PC-3 (cell line): ENCODE measurements at regions not wholly inside any gene's neighbourhood (a gene's known extent, or its start where the extent isn't known, plus 50 kb on each side); places are given as distances from the start of the nearest gene placed in this dataset.

ENCODE experiments used
- EZH2 ChIP-seq: fragments of 300-600 bp; sonication (generic); IDR thresholded peaks from one replicate; pipeline ENCODE4 v1.6.1; 2017; ENCODE audit warnings: antibody characterized with exemption, mild to moderate bottlenecking, low read length; ENCODE audit not compliant: unreplicated experiment
- EZH2phosphoT487 ChIP-seq: fragments of 300-600 bp; sonication (generic); IDR thresholded peaks from 2 replicates; pipeline ENCODE4 v1.6.1; 2018; ENCODE audit warnings: mild to moderate bottlenecking, antibody characterized with exemption, low read length, borderline replicate concordance
- TF ChIP-seq, protein P1 (sequence below): fragments of 300-600 bp; sonication (generic); conservative IDR thresholded peaks from 2 replicates; pipeline ENCODE4 v1.5.1; 2017; ENCODE audit warnings: antibody characterized with exemption, low read depth, mild to moderate bottlenecking, low read length

GRCh38 chr2:160973991-160974390 lies 186.2 kb upstream of the TANK start:
- TF ChIP-seq, protein P1, sequence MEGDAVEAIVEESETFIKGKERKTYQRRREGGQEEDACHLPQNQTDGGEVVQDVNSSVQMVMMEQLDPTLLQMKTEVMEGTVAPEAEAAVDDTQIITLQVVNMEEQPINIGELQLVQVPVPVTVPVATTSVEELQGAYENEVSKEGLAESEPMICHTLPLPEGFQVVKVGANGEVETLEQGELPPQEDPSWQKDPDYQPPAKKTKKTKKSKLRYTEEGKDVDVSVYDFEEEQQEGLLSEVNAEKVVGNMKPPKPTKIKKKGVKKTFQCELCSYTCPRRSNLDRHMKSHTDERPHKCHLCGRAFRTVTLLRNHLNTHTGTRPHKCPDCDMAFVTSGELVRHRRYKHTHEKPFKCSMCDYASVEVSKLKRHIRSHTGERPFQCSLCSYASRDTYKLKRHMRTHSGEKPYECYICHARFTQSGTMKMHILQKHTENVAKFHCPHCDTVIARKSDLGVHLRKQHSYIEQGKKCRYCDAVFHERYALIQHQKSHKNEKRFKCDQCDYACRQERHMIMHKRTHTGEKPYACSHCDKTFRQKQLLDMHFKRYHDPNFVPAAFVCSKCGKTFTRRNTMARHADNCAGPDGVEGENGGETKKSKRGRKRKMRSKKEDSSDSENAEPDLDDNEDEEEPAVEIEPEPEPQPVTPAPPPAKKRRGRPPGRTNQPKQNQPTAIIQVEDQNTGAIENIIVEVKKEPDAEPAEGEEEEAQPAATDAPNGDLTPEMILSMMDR = no peak
- TF ChIP-seq EZH2 = no peak
- no peak for TF ChIP-seq EZH2phosphoT487
